Activated CD8-positive, alpha-beta memory T cell treated with anti-CD3 and anti-CD28 coated beads, Interleukin-2, amount 10 ng/mL, durations not matched to agents 7 days and 5 days (primary cell): ENCODE measurements at regions not wholly inside any gene's neighbourhood (a gene's known extent, or its start where the extent isn't known, plus 50 kb on each side); places are given as distances from the start of the nearest gene placed in this dataset.
"Not testable (repeated sequence)": the region's sequence is repeated elsewhere in the genome, so short reads cannot be mapped to it uniquely, and the experiment has no call there.

ENCODE experiments used
- ATAC-seq: fragments of 150-1000 bp; cut with Tn5 transposase; one replicate; pipeline ENCODE4 v1.10.0; 2021; ENCODE audit warnings: moderate library complexity
- CTCF ChIA-PET: fragments of 350-600 bp; sonication (Branson Sonifier 250); formaldehyde crosslinking; loops from one replicate; lab custom pipeline; 2021; ENCODE audit warnings: antibody characterized with exemption; lab: Charles Lee
- DNase-seq: peaks from one replicate; pipeline ENCODE4 v3.0.0-alpha.2; 2020
- H3K27ac Mint-ChIP-seq: one replicate; pipeline ENCODE4 v1.8.0; 2021; ENCODE audit warnings: mild to moderate bottlenecking, mixed read lengths
- H3K27me3 Mint-ChIP-seq: one replicate; pipeline ENCODE4 v1.8.0; 2021; ENCODE audit warnings: mixed read lengths
- H3K36me3 Mint-ChIP-seq: one replicate; pipeline ENCODE4 v1.8.0; 2021; ENCODE audit warnings: mild to moderate bottlenecking, mixed read lengths
- H3K4me1 Mint-ChIP-seq: one replicate; pipeline ENCODE4 v1.8.0; 2021; ENCODE audit warnings: mixed read lengths
- H3K4me3 Mint-ChIP-seq: one replicate; pipeline ENCODE4 v1.8.0; 2021; ENCODE audit warnings: mild to moderate bottlenecking, moderate library complexity, mixed read lengths
- H3K9me3 Mint-ChIP-seq: one replicate; pipeline ENCODE4 v1.8.0; 2022; ENCODE audit warnings: low read depth, mixed read lengths

- H3K9me3 Mint-ChIP-seq: no peaks in the 10 kb centered on the region
- no peaks in the 10 kb centered on the region for H3K4me1 Mint-ChIP-seq
- DNase-seq: peak; percentile 49
- no peak overlapping the region for H3K4me3 Mint-ChIP-seq
- no peaks in the 10 kb centered on the region for H3K36me3 Mint-ChIP-seq
- H3K27ac Mint-ChIP-seq: no peak overlapping the region
- CTCF ChIA-PET: interaction anchor here (0.8 to 1.9 kb wide), 5 partner anchors 13 to 353 kb away, joined by 3 to 11 read pairs (median 3); no protein-coding TSS in a partner anchor
- no peak for ATAC-seq
- H3K27me3 Mint-ChIP-seq: no peaks in the 10 kb centered on the region
These were observed 99.8 kb upstream of the FOXA2 start for GRCh38 chr20:22684072-22684762.

GRCh38 chr20:22684763-22685443 lies 100.5 kb upstream of the FOXA2 start:
- Mint-ChIP-seq H3K4me1 (no peaks in the 10 kb centered on the region), H3K27me3 (no peaks in the 10 kb centered on the region), H3K36me3 (no peaks in the 10 kb centered on the region), H3K4me3 (no peak overlapping the region), H3K9me3 (no peaks in the 10 kb centered on the region), H3K27ac (no peak overlapping the region)
- ATAC-seq: no peak
- no peak for DNase-seq
- CTCF ChIA-PET: no interaction called here

GRCh38 chr20:22686097-22686496 lies 101.7 kb upstream of the FOXA2 start:
- Mint-ChIP-seq H3K9me3 (no peaks in the 10 kb centered on the region), H3K4me3 (no peak overlapping the region), H3K36me3 (no peaks in the 10 kb centered on the region), H3K27ac (no peak overlapping the region), H3K27me3 (no peaks in the 10 kb centered on the region), H3K4me1 (no peaks in the 10 kb centered on the region)
- CTCF ChIA-PET: no interaction called here
- DNase-seq: no peak
- ATAC-seq: no peak

GRCh38 chr20:22687676-22688349 lies 103.4 kb upstream of the FOXA2 start:
- Mint-ChIP-seq H3K4me3 (no peak overlapping the region), H3K27ac (no peak overlapping the region), H3K9me3 (no peaks in the 10 kb centered on the region), H3K36me3 (no peaks in the 10 kb centered on the region), H3K27me3 (no peaks in the 10 kb centered on the region), H3K4me1 (no peaks in the 10 kb centered on the region)
- ATAC-seq (no peak), DNase-seq (no peak)
- CTCF ChIA-PET: no interaction called here

GRCh38 chr20:22688485-22688884 lies 104.1 kb upstream of the FOXA2 start:
- Mint-ChIP-seq H3K27me3 (no peaks in the 10 kb centered on the region), H3K27ac (no peak overlapping the region), H3K4me3 (no peak overlapping the region), H3K9me3 (no peaks in the 10 kb centered on the region), H3K4me1 (no peaks in the 10 kb centered on the region), H3K36me3 (no peaks in the 10 kb centered on the region)
- no peak for DNase-seq
- CTCF ChIA-PET: no interaction called here
- no peak for ATAC-seq

- no peaks in the 10 kb centered on the region for H3K36me3 Mint-ChIP-seq
- ATAC-seq (no peak), DNase-seq (no peak)
- CTCF ChIA-PET: no interaction called here
- H3K27ac Mint-ChIP-seq: no peak overlapping the region
- H3K9me3 Mint-ChIP-seq: no peaks in the 10 kb centered on the region
- no peaks in the 10 kb centered on the region for H3K27me3 Mint-ChIP-seq
- H3K4me1 Mint-ChIP-seq: no peaks in the 10 kb centered on the region
- H3K4me3 Mint-ChIP-seq: no peak overlapping the region
These were observed 104.9 kb upstream of the FOXA2 start for GRCh38 chr20:22689266-22689665.

GRCh38 chr20:22690000-22690399 lies 105.6 kb upstream of the FOXA2 start:
- no peaks in the 10 kb centered on the region for H3K4me1 Mint-ChIP-seq
- no peaks in the 10 kb centered on the region for H3K36me3 Mint-ChIP-seq
- no peak overlapping the region for H3K4me3 Mint-ChIP-seq
- CTCF ChIA-PET: interaction anchor here (1.1 to 2.8 kb wide), 2 partner anchors 10 to 651 kb away, joined by 3 to 17 read pairs; no protein-coding TSS in a partner anchor
- ATAC-seq (no peak), DNase-seq (no peak)
- H3K9me3 Mint-ChIP-seq: no peaks in the 10 kb centered on the region
- no peak overlapping the region for H3K27ac Mint-ChIP-seq
- H3K27me3 Mint-ChIP-seq: no peaks in the 10 kb centered on the region

GRCh38 chr20:22690616-22691179 lies 106.3 kb upstream of the FOXA2 start:
- no peaks in the 10 kb centered on the region for H3K36me3 Mint-ChIP-seq
- DNase-seq (no peak), ATAC-seq (no peak)
- no peak overlapping the region for H3K27ac Mint-ChIP-seq
- H3K4me3 Mint-ChIP-seq: no peak overlapping the region
- no peaks in the 10 kb centered on the region for H3K4me1 Mint-ChIP-seq
- CTCF ChIA-PET: interaction anchor here (1.1 to 2.8 kb wide), 4 partner anchors 11 to 650 kb away, joined by 3 to 17 read pairs (median 4); no protein-coding TSS in a partner anchor
- no peaks in the 10 kb centered on the region for H3K27me3 Mint-ChIP-seq
- no peaks in the 10 kb centered on the region for H3K9me3 Mint-ChIP-seq

GRCh38 chr20:22691369-22692118 lies 107.2 kb upstream of the FOXA2 start:
- Mint-ChIP-seq H3K4me3 (no peak overlapping the region), H3K4me1 (no peaks in the 10 kb centered on the region), H3K27ac (no peak overlapping the region), H3K9me3 (no peaks in the 10 kb centered on the region), H3K27me3 (no peaks in the 10 kb centered on the region), H3K36me3 (no peaks in the 10 kb centered on the region)
- ATAC-seq: peak; percentile 45
- CTCF ChIA-PET: interaction anchor here (0.9 to 2.8 kb wide), 12 partner anchors 9 to 658 kb away, joined by 3 to 17 read pairs (median 4); no protein-coding TSS in a partner anchor
- DNase-seq: peak; percentile 50

- ATAC-seq (no peak), DNase-seq (no peak)
- Mint-ChIP-seq H3K27me3 (no peaks in the 10 kb centered on the region), H3K27ac (no peak overlapping the region), H3K9me3 (no peaks in the 10 kb centered on the region), H3K36me3 (no peaks in the 10 kb centered on the region), H3K4me1 (no peaks in the 10 kb centered on the region), H3K4me3 (no peak overlapping the region)
- CTCF ChIA-PET: interaction anchor here (0.9 to 2.8 kb wide), 10 partner anchors 8 to 658 kb away, joined by 3 to 17 read pairs (median 4); no protein-coding TSS in a partner anchor
These were observed 107.7 kb upstream of the FOXA2 start for GRCh38 chr20:22692119-22692475.

GRCh38 chr20:22692620-22693019 lies 108.2 kb upstream of the FOXA2 start:
- not testable (repeated sequence) for H3K4me1 Mint-ChIP-seq, ATAC-seq, H3K4me3 Mint-ChIP-seq, H3K9me3 Mint-ChIP-seq, H3K36me3 Mint-ChIP-seq, DNase-seq, H3K27ac Mint-ChIP-seq, H3K27me3 Mint-ChIP-seq
- CTCF ChIA-PET: interaction anchor here (0.7 to 2.8 kb wide), 8 partner anchors 13 to 1822 kb away, joined by 3 to 17 read pairs (median 4); no protein-coding TSS in a partner anchor

- CTCF ChIA-PET: no interaction called here
- no peaks in the 10 kb centered on the region for H3K27me3 Mint-ChIP-seq
- no peaks in the 10 kb centered on the region for H3K4me1 Mint-ChIP-seq
- no peaks in the 10 kb centered on the region for H3K9me3 Mint-ChIP-seq
- no peak for ATAC-seq
- H3K27ac Mint-ChIP-seq: no peak overlapping the region
- no peaks in the 10 kb centered on the region for H3K36me3 Mint-ChIP-seq
- no peak overlapping the region for H3K4me3 Mint-ChIP-seq
- DNase-seq: no peak
These were observed 112.4 kb upstream of the FOXA2 start for GRCh38 chr20:22696759-22697158.
